ENCODE measurements at regions not wholly inside any gene's neighbourhood (a gene's known extent, or its start where the extent isn't known, plus 50 kb on each side); places are given as distances from the start of the nearest gene placed in this dataset.

GRCh38 chr13:112005925-112006324 is 61.0 kb upstream of the SOX1 start:
- DNase-seq: no peak

- DNase-seq: no peak
These were observed 59.8 kb upstream of the SOX1 start for GRCh38 chr13:112007191-112007590.

GRCh38 chr13:112010714-112011113 is 56.2 kb upstream of the SOX1 start:
- no peak for DNase-seq

GRCh38 chr13:112012016-112012704 is 54.8 kb upstream of the SOX1 start:
- no peak for DNase-seq

- no peak for DNase-seq
These were observed 54.3 kb upstream of the SOX1 start for GRCh38 chr13:112012705-112013085.

GRCh38 chr13:112013665-112014064 is 53.3 kb upstream of the SOX1 start:
- no peak for DNase-seq

GRCh38 chr13:112014857-112015256 is 52.1 kb upstream of the SOX1 start:
- DNase-seq: no peak
